ENCODE measurements at regions not wholly inside any gene's neighbourhood (a gene's known extent, or its start where the extent isn't known, plus 50 kb on each side); places are given as distances from the start of the nearest gene placed in this dataset.

DNA sequence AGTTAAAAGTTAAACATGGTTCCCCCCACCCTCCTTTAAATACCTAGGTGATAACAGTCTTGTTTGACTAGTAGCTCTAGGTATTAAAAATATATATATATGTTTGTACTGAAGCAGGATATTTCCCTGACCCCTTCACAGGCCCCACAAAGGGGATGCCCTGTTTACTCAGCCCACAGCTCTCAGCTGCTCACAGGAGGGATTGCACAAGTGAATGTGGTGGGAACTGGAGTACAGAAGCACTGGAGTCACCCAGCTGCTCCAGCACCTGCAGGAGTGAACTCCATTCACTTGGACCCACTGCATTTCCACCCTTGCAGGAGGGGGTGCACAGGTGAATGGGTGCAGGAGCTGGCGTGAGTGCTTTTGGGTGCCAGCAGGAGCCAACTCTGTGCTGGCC is 99.3 kb upstream of the TLR3 start:
- WGBS, 2 donors, result 91 to 94% methylated on average over 1 of the region's 1 CpG
- TF ChIP-seq POLR2AphosphoS5 (IDR thresholded peaks at IDR 0.05), result no peak
- no peak for TF ChIP-seq EP300 (IDR thresholded peaks at IDR 0.05)
- no peak for TF ChIP-seq POLR2A (IDR thresholded peaks at IDR 0.05)
- TF ChIP-seq, protein P1, sequence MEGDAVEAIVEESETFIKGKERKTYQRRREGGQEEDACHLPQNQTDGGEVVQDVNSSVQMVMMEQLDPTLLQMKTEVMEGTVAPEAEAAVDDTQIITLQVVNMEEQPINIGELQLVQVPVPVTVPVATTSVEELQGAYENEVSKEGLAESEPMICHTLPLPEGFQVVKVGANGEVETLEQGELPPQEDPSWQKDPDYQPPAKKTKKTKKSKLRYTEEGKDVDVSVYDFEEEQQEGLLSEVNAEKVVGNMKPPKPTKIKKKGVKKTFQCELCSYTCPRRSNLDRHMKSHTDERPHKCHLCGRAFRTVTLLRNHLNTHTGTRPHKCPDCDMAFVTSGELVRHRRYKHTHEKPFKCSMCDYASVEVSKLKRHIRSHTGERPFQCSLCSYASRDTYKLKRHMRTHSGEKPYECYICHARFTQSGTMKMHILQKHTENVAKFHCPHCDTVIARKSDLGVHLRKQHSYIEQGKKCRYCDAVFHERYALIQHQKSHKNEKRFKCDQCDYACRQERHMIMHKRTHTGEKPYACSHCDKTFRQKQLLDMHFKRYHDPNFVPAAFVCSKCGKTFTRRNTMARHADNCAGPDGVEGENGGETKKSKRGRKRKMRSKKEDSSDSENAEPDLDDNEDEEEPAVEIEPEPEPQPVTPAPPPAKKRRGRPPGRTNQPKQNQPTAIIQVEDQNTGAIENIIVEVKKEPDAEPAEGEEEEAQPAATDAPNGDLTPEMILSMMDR (IDR thresholded peaks at IDR 0.05), result no peak
- no peak for DNase-seq
- H3K4me3 ChIP-seq, result no peak overlapping the region
- H3K9me3 ChIP-seq, result no peaks in the 10 kb centered on the region
- no peaks in the 10 kb centered on the region for H3K27me3 ChIP-seq
- no peaks in the 10 kb centered on the region for H3K4me1 ChIP-seq
- intact Hi-C loops (cut with DNase I), result no loop called here
- no peak overlapping the region for H3K27ac ChIP-seq
- no peaks in the 10 kb centered on the region for H3K36me3 ChIP-seq

DNA sequence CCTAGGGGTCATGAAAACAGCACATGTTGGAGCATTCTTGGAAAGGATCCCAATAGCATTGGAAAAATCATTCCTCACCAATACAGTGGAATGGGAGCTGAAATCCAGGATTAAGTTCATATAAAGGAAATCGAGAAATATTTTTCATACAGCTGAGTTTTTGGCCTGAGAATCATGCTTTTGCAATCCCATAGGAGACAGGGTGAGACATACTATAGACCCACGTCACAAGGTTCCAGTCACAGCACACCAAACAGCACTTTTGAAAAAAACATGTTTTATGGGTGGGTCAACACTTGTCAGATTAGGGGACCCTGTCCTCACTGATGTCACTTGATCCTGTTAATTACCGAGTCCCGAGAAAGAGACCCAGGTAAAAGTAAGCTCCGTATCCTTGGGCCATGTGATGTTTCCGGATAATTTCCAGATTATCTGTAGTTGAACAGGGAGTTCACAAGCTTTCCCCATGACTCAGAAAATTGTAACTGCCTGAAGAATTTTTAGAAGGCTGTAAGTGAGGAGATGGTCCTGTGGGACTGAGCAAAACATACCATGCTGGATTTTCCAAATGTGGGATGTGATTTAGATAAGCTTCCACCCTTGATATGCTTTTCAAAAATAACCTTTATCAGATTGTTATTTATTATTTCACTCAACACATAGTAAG is 80.9 kb upstream of the TLR3 start:
- H3K27ac ChIP-seq, result no peak overlapping the region
- H3K9me3 ChIP-seq, result no peaks in the 10 kb centered on the region
- TF ChIP-seq EP300 (IDR thresholded peaks at IDR 0.05) (no peak), POLR2A (IDR thresholded peaks at IDR 0.05) (no peak), POLR2AphosphoS5 (IDR thresholded peaks at IDR 0.05) (no peak)
- TF ChIP-seq, protein P1 (IDR thresholded peaks at IDR 0.05), result no peak
- 91 to 94% methylated on average over 6 of the region's 6 CpGs for WGBS, 2 donors
- no peak overlapping the region for H3K4me3 ChIP-seq
- H3K36me3 ChIP-seq, result no peaks in the 10 kb centered on the region
- no peaks in the 10 kb centered on the region for H3K4me1 ChIP-seq
- no peak for DNase-seq
- intact Hi-C loops (cut with DNase I), result no loop called here
- H3K27me3 ChIP-seq, result no peaks in the 10 kb centered on the region

DNA sequence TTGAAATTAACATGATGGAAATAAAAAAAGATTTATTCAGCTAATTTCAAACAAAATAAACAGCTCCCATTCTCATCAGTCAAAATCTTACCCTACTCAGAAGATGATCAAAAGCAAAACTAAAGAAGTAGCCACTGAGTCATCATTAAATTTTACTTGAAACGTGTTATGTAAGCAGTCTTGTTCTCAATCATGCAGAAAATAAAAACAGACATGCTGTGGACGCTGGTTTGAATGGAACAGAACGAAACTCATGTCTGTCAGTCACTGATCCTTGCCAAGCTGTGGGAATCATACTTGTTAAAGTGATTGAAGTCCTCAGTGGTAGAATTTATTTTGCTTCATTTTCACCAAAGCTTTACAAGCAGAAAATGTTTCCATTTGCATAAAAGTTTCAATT is 77.2 kb upstream of the TLR3 start:
- DNase-seq, result no peak
- intact Hi-C loops (cut with DNase I), result no loop called here
- Histone ChIP-seq H3K27ac (no peak overlapping the region), H3K4me3 (no peak overlapping the region), H3K27me3 (no peaks in the 10 kb centered on the region), H3K9me3 (no peaks in the 10 kb centered on the region), H3K4me1 (no peaks in the 10 kb centered on the region), H3K36me3 (no peaks in the 10 kb centered on the region)
- TF ChIP-seq, protein P1 (IDR thresholded peaks at IDR 0.05), result no peak
- TF ChIP-seq EP300 (IDR thresholded peaks at IDR 0.05) (no peak), POLR2A (IDR thresholded peaks at IDR 0.05) (no peak), POLR2AphosphoS5 (IDR thresholded peaks at IDR 0.05) (no peak)
- 79 to 81% methylated on average over 3 of the region's 3 CpGs for WGBS, 2 donors

DNA sequence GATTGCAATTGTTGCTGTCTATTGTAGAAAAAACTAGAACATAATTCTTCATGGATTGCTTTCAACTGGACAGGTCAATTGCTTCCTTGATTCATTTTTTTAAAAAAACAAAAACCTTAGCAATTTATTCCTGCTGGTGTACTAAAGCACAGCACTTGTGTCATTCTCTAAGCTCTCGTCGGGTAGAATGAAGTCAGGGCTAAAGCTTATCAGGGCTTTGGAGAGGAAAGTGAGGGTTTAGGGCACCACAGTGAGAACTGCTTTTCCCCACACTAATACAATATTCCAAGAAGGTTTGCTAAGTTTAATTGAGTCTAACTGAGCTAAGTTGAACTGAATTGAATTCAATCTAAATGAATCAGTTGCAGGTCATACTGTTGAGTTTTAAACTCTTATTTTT is 76.4 kb upstream of the TLR3 start:
- Histone ChIP-seq H3K4me1 (no peaks in the 10 kb centered on the region), H3K9me3 (no peaks in the 10 kb centered on the region), H3K4me3 (no peak overlapping the region), H3K27me3 (no peaks in the 10 kb centered on the region), H3K27ac (no peak overlapping the region), H3K36me3 (no peaks in the 10 kb centered on the region)
- DNase-seq, result no peak
- WGBS, 2 donors, result 85 to 90% methylated on average over 2 of the region's 2 CpGs
- intact Hi-C loops (cut with DNase I), result no loop called here
- TF ChIP-seq, protein P1 (IDR thresholded peaks at IDR 0.05), result no peak
- TF ChIP-seq POLR2A (IDR thresholded peaks at IDR 0.05) (no peak), EP300 (IDR thresholded peaks at IDR 0.05) (no peak), POLR2AphosphoS5 (IDR thresholded peaks at IDR 0.05) (no peak)
